ENCODE measurements at regions not wholly inside any gene's neighbourhood (a gene's known extent, or its start where the extent isn't known, plus 50 kb on each side); places are given as distances from the start of the nearest gene placed in this dataset.

GRCh38 chr6:165881806-165882205 lies 218.8 kb upstream of the PDE10A start:
- Histone ChIP-seq H3K9me2 (replicated peaks; ENCODE audit: insufficient read depth) (no peaks in the 10 kb centered on the region), H3K27ac (no peak overlapping the region), H3K4me2 (no peak overlapping the region), H3K27me3 (no peaks in the 10 kb centered on the region), H3K4me1 (ENCODE audit: insufficient read depth) (no peaks in the 10 kb centered on the region), H4K20me1 (ENCODE audit: insufficient read depth, poor library complexity, severe bottlenecking) (no peaks in the 10 kb centered on the region), H3K4me3 (no peak overlapping the region), H3K9me3 (ENCODE audit: low read depth) (no peaks in the 10 kb centered on the region), H3K36me3 (replicated peaks; ENCODE audit: insufficient read depth, low read depth) (no peaks in the 10 kb centered on the region), H2AFZ (no peak overlapping the region), H3K79me2 (no peaks in the 10 kb centered on the region)
- 83% methylated on average over 9 of the region's 9 CpGs for WGBS (ENCODE audit: low lambda C conversion rate, missing lambda C conversion rate)
- TF ChIP-seq EZH2 (IDR thresholded peaks at IDR 0.05; ENCODE audit: borderline replicate concordance), result no peak
- TF ChIP-seq EZH2phosphoT487 (IDR thresholded peaks at IDR 0.05; ENCODE audit: low read depth, severe bottlenecking, unreplicated experiment), result no peak
- TF ChIP-seq CTCF (IDR thresholded peaks at IDR 0.05; ENCODE audit: poor library complexity), result no peak
- DNase-seq (ENCODE audit: low spot score), result no peak

DNA sequence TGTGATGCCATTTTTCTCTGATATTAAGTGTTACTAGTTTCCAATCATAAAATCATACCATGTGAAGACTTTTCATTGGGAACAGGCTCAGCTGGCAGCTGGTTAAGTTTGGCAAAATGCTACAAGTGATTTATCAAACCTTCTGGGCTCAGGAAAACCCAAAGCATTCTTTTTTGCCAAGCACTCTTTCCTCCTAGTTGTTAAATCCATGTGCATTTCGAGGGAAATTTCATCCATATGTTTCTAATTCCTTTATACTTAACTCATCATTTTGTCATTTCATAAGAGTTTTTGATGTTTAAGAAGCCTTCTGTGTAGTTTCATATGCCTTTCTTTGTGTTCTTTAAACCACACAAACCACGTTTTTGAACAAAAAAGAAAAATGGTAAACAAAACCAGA lies 217.6 kb upstream of the PDE10A start:
- Histone ChIP-seq H3K27ac (no peak overlapping the region), H3K9me3 (ENCODE audit: low read depth) (no peaks in the 10 kb centered on the region), H4K20me1 (ENCODE audit: insufficient read depth, poor library complexity, severe bottlenecking) (no peaks in the 10 kb centered on the region), H3K9me2 (replicated peaks; ENCODE audit: insufficient read depth) (no peaks in the 10 kb centered on the region), H3K79me2 (no peaks in the 10 kb centered on the region), H3K4me1 (ENCODE audit: insufficient read depth) (no peaks in the 10 kb centered on the region), H3K27me3 (peaks cover 5% of the 10 kb centered on the region), H2AFZ (no peak overlapping the region), H3K4me3 (no peak overlapping the region), H3K4me2 (no peak overlapping the region), H3K36me3 (replicated peaks; ENCODE audit: insufficient read depth, low read depth) (no peaks in the 10 kb centered on the region)
- no peak for TF ChIP-seq CTCF (IDR thresholded peaks at IDR 0.05; ENCODE audit: poor library complexity)
- 45% methylated on average over 2 of the region's 2 CpGs for WGBS (ENCODE audit: low lambda C conversion rate, missing lambda C conversion rate)
- DNase-seq (ENCODE audit: low spot score), result no peak

DNA sequence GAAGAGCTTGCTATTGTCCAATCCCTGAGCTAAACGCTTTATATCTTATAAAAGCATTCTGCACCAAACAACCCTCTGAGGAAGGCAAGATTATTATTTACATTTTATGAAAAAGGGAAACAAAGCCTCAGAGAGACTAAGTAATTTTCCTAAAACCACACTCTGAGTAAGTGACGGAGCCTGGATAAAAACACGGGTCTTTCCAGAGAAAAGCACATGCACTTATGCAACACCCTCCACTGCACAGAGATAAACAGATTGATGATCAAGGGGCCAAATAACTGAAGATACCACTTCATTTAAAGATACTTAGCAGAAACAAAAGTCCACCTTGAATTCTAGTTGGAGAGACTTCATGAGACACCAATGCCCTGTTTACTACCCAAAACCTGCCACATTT lies 214.7 kb upstream of the PDE10A start:
- no peaks in the 10 kb centered on the region for H3K9me3 ChIP-seq (ENCODE audit: low read depth)
- peaks cover 22% of the 10 kb centered on the region for H3K27me3 ChIP-seq
- H3K4me2 ChIP-seq, result no peak overlapping the region
- no peaks in the 10 kb centered on the region for H3K9me2 ChIP-seq (replicated peaks; ENCODE audit: insufficient read depth)
- H3K36me3 ChIP-seq (replicated peaks; ENCODE audit: insufficient read depth, low read depth), result no peaks in the 10 kb centered on the region
- H4K20me1 ChIP-seq (ENCODE audit: insufficient read depth, poor library complexity, severe bottlenecking), result no peaks in the 10 kb centered on the region
- no peak for DNase-seq (ENCODE audit: low spot score)
- no peak overlapping the region for H3K27ac ChIP-seq
- H3K4me3 ChIP-seq, result no peak overlapping the region
- H3K4me1 ChIP-seq (ENCODE audit: insufficient read depth), result no peaks in the 10 kb centered on the region
- H2AFZ ChIP-seq, result no peak overlapping the region
- no peaks in the 10 kb centered on the region for H3K79me2 ChIP-seq
- 84% methylated on average over 3 of the region's 3 CpGs for WGBS (ENCODE audit: low lambda C conversion rate, missing lambda C conversion rate)
- no peak for TF ChIP-seq EZH2phosphoT487 (IDR thresholded peaks at IDR 0.05; ENCODE audit: low read depth, severe bottlenecking, unreplicated experiment)
- TF ChIP-seq EZH2 (IDR thresholded peaks at IDR 0.05; ENCODE audit: borderline replicate concordance), result no peak

DNA sequence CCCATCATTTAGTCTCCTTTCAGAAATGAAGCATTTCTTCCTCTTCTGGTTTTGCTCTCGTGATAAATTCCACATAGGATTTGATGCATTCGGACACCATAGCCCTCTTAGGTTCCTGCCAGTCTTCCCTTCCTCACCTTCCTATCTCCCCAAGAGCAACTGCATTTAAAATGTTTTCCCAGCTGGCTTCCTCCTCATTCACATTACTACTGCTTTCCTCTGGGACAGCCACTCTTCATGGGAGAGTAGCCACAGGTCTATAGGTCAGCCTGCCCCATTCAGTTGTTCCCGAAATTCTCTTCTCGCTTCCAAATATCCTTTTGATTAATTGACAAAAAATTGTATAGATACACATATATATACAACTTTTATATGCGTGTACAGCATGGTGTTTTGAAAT lies 214.2 kb upstream of the PDE10A start:
- Histone ChIP-seq H3K4me1 (ENCODE audit: insufficient read depth) (no peaks in the 10 kb centered on the region), H3K4me2 (no peak overlapping the region), H3K27ac (no peak overlapping the region), H2AFZ (no peak overlapping the region), H3K27me3 (peaks cover 22% of the 10 kb centered on the region), H3K79me2 (no peaks in the 10 kb centered on the region), H3K4me3 (no peak overlapping the region), H4K20me1 (ENCODE audit: insufficient read depth, poor library complexity, severe bottlenecking) (no peaks in the 10 kb centered on the region), H3K36me3 (replicated peaks; ENCODE audit: insufficient read depth, low read depth) (no peaks in the 10 kb centered on the region), H3K9me3 (ENCODE audit: low read depth) (no peaks in the 10 kb centered on the region), H3K9me2 (replicated peaks; ENCODE audit: insufficient read depth) (no peaks in the 10 kb centered on the region)
- DNase-seq (ENCODE audit: low spot score), result no peak
- 89% methylated on average over 5 of the region's 5 CpGs for WGBS (ENCODE audit: low lambda C conversion rate, missing lambda C conversion rate)
- TF ChIP-seq EZH2 (IDR thresholded peaks at IDR 0.05; ENCODE audit: borderline replicate concordance), result no peak
- TF ChIP-seq EZH2phosphoT487 (IDR thresholded peaks at IDR 0.05; ENCODE audit: low read depth, severe bottlenecking, unreplicated experiment), result no peak
- no peak for TF ChIP-seq CTCF (IDR thresholded peaks at IDR 0.05; ENCODE audit: poor library complexity)

Measured in hepatocyte (in vitro differentiated cells).